ENCODE measurements at regions not wholly inside any gene's neighbourhood (a gene's known extent, or its start where the extent isn't known, plus 50 kb on each side); places are given as distances from the start of the nearest gene placed in this dataset.

DNA sequence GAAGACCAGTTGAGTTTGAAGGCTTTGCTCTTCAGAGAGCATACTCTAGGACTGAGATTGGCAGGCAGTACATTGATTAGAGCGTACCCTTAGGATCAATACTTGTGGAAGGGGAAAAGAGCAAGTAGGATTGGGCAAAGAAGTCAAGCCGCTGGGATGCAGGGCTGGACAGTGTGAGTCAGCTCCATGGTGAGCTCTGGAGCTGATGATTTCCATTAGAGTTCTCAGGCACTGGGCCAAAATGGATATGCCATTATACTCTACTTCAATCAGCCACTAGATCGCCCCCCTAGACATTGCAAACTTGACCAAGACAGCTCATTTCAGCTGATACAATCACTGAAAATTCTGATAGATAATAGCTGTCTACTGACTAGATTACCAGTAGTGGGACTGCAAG lies 432.7 kb upstream of the ALCAM start:
- no peak overlapping the region for H3K27ac ChIP-seq
- Mint-ChIP-seq H3K36me3 (no peaks in the 10 kb centered on the region), H3K9me3 (peaks cover 3% of the 10 kb centered on the region), H3K27ac (no peak overlapping the region), H3K4me3 (no peak overlapping the region), H3K4me1 (no peaks in the 10 kb centered on the region), H3K27me3 (ENCODE audit: insufficient read depth, low read depth) (no peaks in the 10 kb centered on the region)
- no peaks in the 10 kb centered on the region for H3K9me3 ChIP-seq (ENCODE audit: low read depth)
- H3K4me2 ChIP-seq, result no peak overlapping the region
- H3K4me1 ChIP-seq, result no peaks in the 10 kb centered on the region
- no peak overlapping the region for H3K9ac ChIP-seq
- H3F3A ChIP-seq (ENCODE audit: low read depth), result no peaks in the 10 kb centered on the region
- no peak overlapping the region for H2AFZ ChIP-seq (replicated peaks)
- H4K20me1 ChIP-seq (ENCODE audit: low read depth), result no peaks in the 10 kb centered on the region
- peaks cover 4% of the 10 kb centered on the region for H3K36me3 ChIP-seq
- H3K79me2 ChIP-seq (ENCODE audit: low read depth), result no peaks in the 10 kb centered on the region
- no peaks in the 10 kb centered on the region for H3K27me3 ChIP-seq
- DNase-seq (ENCODE audit: low spot score), result no peak
- TF ChIP-seq EZH2 (IDR thresholded peaks at IDR 0.05) (no peak), EZH2phosphoT487 (IDR thresholded peaks at IDR 0.05) (no peak)
- TF ChIP-seq, protein P1, sequence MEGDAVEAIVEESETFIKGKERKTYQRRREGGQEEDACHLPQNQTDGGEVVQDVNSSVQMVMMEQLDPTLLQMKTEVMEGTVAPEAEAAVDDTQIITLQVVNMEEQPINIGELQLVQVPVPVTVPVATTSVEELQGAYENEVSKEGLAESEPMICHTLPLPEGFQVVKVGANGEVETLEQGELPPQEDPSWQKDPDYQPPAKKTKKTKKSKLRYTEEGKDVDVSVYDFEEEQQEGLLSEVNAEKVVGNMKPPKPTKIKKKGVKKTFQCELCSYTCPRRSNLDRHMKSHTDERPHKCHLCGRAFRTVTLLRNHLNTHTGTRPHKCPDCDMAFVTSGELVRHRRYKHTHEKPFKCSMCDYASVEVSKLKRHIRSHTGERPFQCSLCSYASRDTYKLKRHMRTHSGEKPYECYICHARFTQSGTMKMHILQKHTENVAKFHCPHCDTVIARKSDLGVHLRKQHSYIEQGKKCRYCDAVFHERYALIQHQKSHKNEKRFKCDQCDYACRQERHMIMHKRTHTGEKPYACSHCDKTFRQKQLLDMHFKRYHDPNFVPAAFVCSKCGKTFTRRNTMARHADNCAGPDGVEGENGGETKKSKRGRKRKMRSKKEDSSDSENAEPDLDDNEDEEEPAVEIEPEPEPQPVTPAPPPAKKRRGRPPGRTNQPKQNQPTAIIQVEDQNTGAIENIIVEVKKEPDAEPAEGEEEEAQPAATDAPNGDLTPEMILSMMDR (IDR thresholded peaks at IDR 0.05), result no peak
- H3K4me3 ChIP-seq, result no peak overlapping the region

DNA sequence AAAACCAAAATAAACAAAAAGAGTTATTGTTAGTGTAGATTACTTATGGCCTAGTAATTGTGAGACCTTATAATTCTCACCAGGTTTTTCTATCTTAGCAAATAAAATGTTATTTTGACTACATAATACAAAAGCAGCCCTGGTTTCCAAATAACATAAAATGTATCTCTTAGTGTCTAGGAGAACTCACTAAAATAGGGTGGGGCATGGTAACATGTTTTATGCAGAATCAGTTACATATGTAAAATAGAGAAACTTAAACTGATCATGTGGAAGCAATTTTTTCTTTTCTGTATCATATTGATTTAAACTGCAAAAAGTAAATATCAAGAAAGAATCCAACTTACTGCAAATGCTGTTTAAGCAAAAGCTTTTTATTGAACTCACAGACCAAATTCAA lies 431.1 kb upstream of the ALCAM start:
- Mint-ChIP-seq H3K36me3 (no peaks in the 10 kb centered on the region), H3K27me3 (ENCODE audit: insufficient read depth, low read depth) (no peaks in the 10 kb centered on the region), H3K4me3 (no peak overlapping the region), H3K9me3 (peaks cover 2% of the 10 kb centered on the region), H3K27ac (no peak overlapping the region), H3K4me1 (no peaks in the 10 kb centered on the region)
- DNase-seq (ENCODE audit: low spot score), result no peak
- Histone ChIP-seq H3K9me3 (ENCODE audit: low read depth) (no peaks in the 10 kb centered on the region), H3K4me1 (no peaks in the 10 kb centered on the region), H3K36me3 (peaks cover under 1% of the 10 kb centered on the region), H3K79me2 (ENCODE audit: low read depth) (no peaks in the 10 kb centered on the region), H3K27ac (no peak overlapping the region), H4K20me1 (ENCODE audit: low read depth) (no peaks in the 10 kb centered on the region), H3K27me3 (no peaks in the 10 kb centered on the region), H3K4me3 (no peak overlapping the region), H3K4me2 (no peak overlapping the region), H3F3A (ENCODE audit: low read depth) (no peaks in the 10 kb centered on the region), H2AFZ (replicated peaks) (no peak overlapping the region), H3K9ac (no peak overlapping the region)
- TF ChIP-seq EZH2phosphoT487 (IDR thresholded peaks at IDR 0.05), result no peak
- TF ChIP-seq, protein P1 (IDR thresholded peaks at IDR 0.05), result no peak
- TF ChIP-seq EZH2 (IDR thresholded peaks at IDR 0.05), result no peak

DNA sequence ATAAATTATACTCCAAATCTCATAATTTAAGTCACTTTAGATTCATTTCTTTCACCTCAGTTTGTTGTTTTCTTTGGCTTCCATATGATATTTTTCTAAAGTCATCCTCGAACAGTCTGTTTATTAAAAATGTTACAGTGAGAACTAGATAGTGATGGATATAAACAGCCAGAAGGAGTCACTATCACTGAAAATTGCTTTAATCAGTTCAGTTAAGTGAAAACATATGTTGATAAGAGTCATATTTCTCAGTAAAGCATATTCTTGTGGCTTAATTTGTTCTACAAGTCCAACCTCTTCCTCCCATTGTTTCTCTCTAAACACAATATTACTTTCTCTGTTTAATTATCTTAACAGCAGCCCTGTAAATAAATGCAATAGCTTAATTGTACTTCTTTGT lies 427.5 kb upstream of the ALCAM start:
- Histone ChIP-seq H2AFZ (replicated peaks) (no peak overlapping the region), H3K4me1 (no peaks in the 10 kb centered on the region), H3K79me2 (ENCODE audit: low read depth) (no peaks in the 10 kb centered on the region), H3F3A (ENCODE audit: low read depth) (no peaks in the 10 kb centered on the region), H3K4me3 (no peak overlapping the region), H4K20me1 (ENCODE audit: low read depth) (no peaks in the 10 kb centered on the region), H3K4me2 (no peak overlapping the region), H3K27me3 (no peaks in the 10 kb centered on the region), H3K36me3 (no peaks in the 10 kb centered on the region), H3K9me3 (ENCODE audit: low read depth) (no peaks in the 10 kb centered on the region), H3K27ac (no peak overlapping the region), H3K9ac (no peak overlapping the region)
- DNase-seq (ENCODE audit: low spot score), result no peak
- Mint-ChIP-seq H3K4me1 (no peaks in the 10 kb centered on the region), H3K4me3 (no peak overlapping the region), H3K27ac (no peak overlapping the region), H3K27me3 (ENCODE audit: insufficient read depth, low read depth) (peaks cover 3% of the 10 kb centered on the region), H3K36me3 (no peaks in the 10 kb centered on the region), H3K9me3 (no peaks in the 10 kb centered on the region)
- TF ChIP-seq EZH2 (IDR thresholded peaks at IDR 0.05) (no peak), EZH2phosphoT487 (IDR thresholded peaks at IDR 0.05) (no peak)
- TF ChIP-seq, protein P1 (IDR thresholded peaks at IDR 0.05), result no peak

All from neural progenitor cell (in vitro differentiated cells).